ENCODE measurements at regions not wholly inside any gene's neighbourhood (a gene's known extent, or its start where the extent isn't known, plus 50 kb on each side); places are given as distances from the start of the nearest gene placed in this dataset.

DNA sequence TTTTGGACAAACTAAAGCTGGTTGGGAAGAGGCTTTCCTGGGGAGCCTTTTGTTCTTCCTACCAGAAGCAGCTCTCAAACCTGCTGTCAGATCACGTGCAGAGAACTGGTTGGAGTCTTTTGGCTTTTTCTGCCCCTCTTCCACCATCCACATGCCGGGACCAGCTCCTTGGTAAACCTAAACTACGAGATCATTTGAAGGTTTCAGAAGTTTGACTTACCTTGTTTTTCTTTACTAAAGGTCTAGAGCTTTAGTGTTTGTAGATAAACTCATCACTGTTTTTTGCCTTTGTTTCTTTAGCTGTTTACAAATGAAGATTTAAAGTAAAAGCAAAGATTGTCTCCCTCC is 113.4 kb downstream of the HLX start:
- no peak for DNase-seq (ENCODE audit: low read depth)
- TF ChIP-seq, protein P1, sequence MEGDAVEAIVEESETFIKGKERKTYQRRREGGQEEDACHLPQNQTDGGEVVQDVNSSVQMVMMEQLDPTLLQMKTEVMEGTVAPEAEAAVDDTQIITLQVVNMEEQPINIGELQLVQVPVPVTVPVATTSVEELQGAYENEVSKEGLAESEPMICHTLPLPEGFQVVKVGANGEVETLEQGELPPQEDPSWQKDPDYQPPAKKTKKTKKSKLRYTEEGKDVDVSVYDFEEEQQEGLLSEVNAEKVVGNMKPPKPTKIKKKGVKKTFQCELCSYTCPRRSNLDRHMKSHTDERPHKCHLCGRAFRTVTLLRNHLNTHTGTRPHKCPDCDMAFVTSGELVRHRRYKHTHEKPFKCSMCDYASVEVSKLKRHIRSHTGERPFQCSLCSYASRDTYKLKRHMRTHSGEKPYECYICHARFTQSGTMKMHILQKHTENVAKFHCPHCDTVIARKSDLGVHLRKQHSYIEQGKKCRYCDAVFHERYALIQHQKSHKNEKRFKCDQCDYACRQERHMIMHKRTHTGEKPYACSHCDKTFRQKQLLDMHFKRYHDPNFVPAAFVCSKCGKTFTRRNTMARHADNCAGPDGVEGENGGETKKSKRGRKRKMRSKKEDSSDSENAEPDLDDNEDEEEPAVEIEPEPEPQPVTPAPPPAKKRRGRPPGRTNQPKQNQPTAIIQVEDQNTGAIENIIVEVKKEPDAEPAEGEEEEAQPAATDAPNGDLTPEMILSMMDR (IDR thresholded peaks at IDR 0.05; ENCODE audit: insufficient read depth, low read length) = no peak
- no peak overlapping the region for H3K4me3 ChIP-seq (ENCODE audit: low read depth, low read length)

- DNase-seq (ENCODE audit: low read depth) = no peak
- H3K4me3 ChIP-seq (ENCODE audit: low read depth, low read length) = no peak overlapping the region
- TF ChIP-seq, protein P1 (IDR thresholded peaks at IDR 0.05; ENCODE audit: insufficient read depth, low read length) = no peak
These were observed 115.4 kb downstream of the HLX start for GRCh38 chr1:220994671-220995070.

DNA sequence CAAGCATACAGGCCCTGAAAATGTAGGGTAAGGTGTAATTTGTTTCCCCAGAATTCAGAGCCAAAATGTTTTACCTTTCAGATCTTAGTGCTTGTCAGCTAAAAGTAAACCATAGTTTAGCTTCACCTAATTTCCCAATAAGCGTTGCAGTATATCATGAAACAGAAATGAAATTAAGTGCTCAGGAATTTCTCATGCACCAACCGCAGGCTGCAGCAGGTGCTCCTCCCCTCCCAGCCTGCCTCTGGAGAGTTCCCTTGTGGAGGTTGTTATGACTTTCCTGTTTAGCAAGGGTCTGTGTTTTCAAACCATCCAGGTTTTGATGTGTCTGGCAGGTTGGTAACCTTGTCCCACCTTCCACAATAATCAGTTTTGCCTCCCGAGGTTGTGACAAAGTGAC is 118.5 kb downstream of the HLX start:
- DNase-seq (ENCODE audit: low read depth) = no peak
- no peak overlapping the region for H3K4me3 ChIP-seq (ENCODE audit: low read depth, low read length)
- TF ChIP-seq, protein P1 (IDR thresholded peaks at IDR 0.05; ENCODE audit: insufficient read depth, low read length) = no peak

GRCh38 chr1:220999872-221000863 is 120.9 kb downstream of the HLX start:
- peak; percentile 28 for DNase-seq (ENCODE audit: low read depth)
- TF ChIP-seq, protein P1 (IDR thresholded peaks at IDR 0.05; ENCODE audit: insufficient read depth, low read length) = no peak
- H3K4me3 ChIP-seq (ENCODE audit: low read depth, low read length) = no peak overlapping the region

GRCh38 chr1:221001167-221001566 is 121.9 kb downstream of the HLX start:
- DNase-seq (ENCODE audit: low read depth) = no peak
- no peak overlapping the region for H3K4me3 ChIP-seq (ENCODE audit: low read depth, low read length)
- TF ChIP-seq, protein P1 (IDR thresholded peaks at IDR 0.05; ENCODE audit: insufficient read depth, low read length) = no peak

- H3K4me3 ChIP-seq (ENCODE audit: low read depth, low read length) = no peak overlapping the region
- TF ChIP-seq, protein P1 (IDR thresholded peaks at IDR 0.05; ENCODE audit: insufficient read depth, low read length) = no peak
- DNase-seq (ENCODE audit: low read depth) = no peak
These were observed 123.4 kb downstream of the HLX start for GRCh38 chr1:221002601-221003000.

Data from fibroblast of the aortic adventitia (primary cell).